ENCODE measurements at regions not wholly inside any gene's neighbourhood (a gene's known extent, or its start where the extent isn't known, plus 50 kb on each side); places are given as distances from the start of the nearest gene placed in this dataset.

GRCh38 chrX:124679199-124679598 is 332.8 kb downstream of the SH2D1A start:
- H3K4me3 ChIP-seq (ENCODE audit: low read depth, low read length) = no peak overlapping the region
- TF ChIP-seq CTCF (IDR thresholded peaks at IDR 0.05; ENCODE audit: insufficient read depth, low read depth, low read length, missing control alignments) = no peak

GRCh38 chrX:124680287-124680686 is 333.9 kb downstream of the SH2D1A start:
- no peak for DNase-seq (ENCODE audit: low read depth)
- H3K4me3 ChIP-seq (ENCODE audit: low read depth, low read length) = no peak overlapping the region
- TF ChIP-seq CTCF (IDR thresholded peaks at IDR 0.05; ENCODE audit: insufficient read depth, low read depth, low read length, missing control alignments) = no peak

More at GRCh38 chrX:124679199-124679598, 332.8 kb downstream of the SH2D1A start:
- DNase-seq (ENCODE audit: low read depth) = no peak

- no peak overlapping the region for H3K4me3 ChIP-seq (ENCODE audit: low read depth, low read length)
- no peak for TF ChIP-seq CTCF (IDR thresholded peaks at IDR 0.05; ENCODE audit: insufficient read depth, low read depth, low read length, missing control alignments)
- DNase-seq (ENCODE audit: low read depth) = no peak
Measured at GRCh38 chrX:124690495-124690894, 344.1 kb downstream of the SH2D1A start.

GRCh38 chrX:124699876-124700275 is 353.5 kb downstream of the SH2D1A start:
- no peak overlapping the region for H3K4me3 ChIP-seq (ENCODE audit: low read depth, low read length)
- no peak for TF ChIP-seq CTCF (IDR thresholded peaks at IDR 0.05; ENCODE audit: insufficient read depth, low read depth, low read length, missing control alignments)
- DNase-seq (ENCODE audit: low read depth) = no peak

GRCh38 chrX:124717537-124717936 is 371.2 kb downstream of the SH2D1A start:
- no peak for DNase-seq (ENCODE audit: low read depth)
- TF ChIP-seq CTCF (IDR thresholded peaks at IDR 0.05; ENCODE audit: insufficient read depth, low read depth, low read length, missing control alignments) = no peak
- no peak overlapping the region for H3K4me3 ChIP-seq (ENCODE audit: low read depth, low read length)

- DNase-seq (ENCODE audit: low read depth) = no peak
- TF ChIP-seq CTCF (IDR thresholded peaks at IDR 0.05; ENCODE audit: insufficient read depth, low read depth, low read length, missing control alignments) = no peak
Measured at GRCh38 chrX:124719060-124719459, 372.7 kb downstream of the SH2D1A start.

GRCh38 chrX:124720532-124720931 is 374.2 kb downstream of the SH2D1A start:
- DNase-seq (ENCODE audit: low read depth) = no peak
- no peak overlapping the region for H3K4me3 ChIP-seq (ENCODE audit: low read depth, low read length)
- no peak for TF ChIP-seq CTCF (IDR thresholded peaks at IDR 0.05; ENCODE audit: insufficient read depth, low read depth, low read length, missing control alignments)

More at GRCh38 chrX:124719060-124719459, 372.7 kb downstream of the SH2D1A start:
- H3K4me3 ChIP-seq (ENCODE audit: low read depth, low read length) = no peak overlapping the region
